SK-MEL-5 (cell line): ENCODE measurements at regions not wholly inside any gene's neighbourhood (a gene's known extent, or its start where the extent isn't known, plus 50 kb on each side); places are given as distances from the start of the nearest gene placed in this dataset.

ENCODE experiments used
- DNase-seq: peaks from one replicate; pipeline ENCODE4 v3.0.0-alpha.2; 2016; ENCODE audit warnings: low read depth, low spot score
- in situ Hi-C: cut with HindIII; loops from 2 replicates; pipeline ENCODE4 v1.10.0; 2016; ENCODE audit warnings: low sequenced_read_pairs, high pct_unique_total_duplicates, low pct_unique_long_range_greater_than_20kb

GRCh38 chr12:13724136-13724535, 257.3 kb downstream of the GRIN2B start:
- in situ Hi-C loops, result no loop called here
- no peak for DNase-seq

GRCh38 chr12:13719986-13720385, 261.4 kb downstream of the GRIN2B start:
- DNase-seq, result no peak
- in situ Hi-C loops, result no loop called here

GRCh38 chr12:13718271-13718670, 263.1 kb downstream of the GRIN2B start:
- no peak for DNase-seq
- in situ Hi-C loops, result no loop called here

- no peak for DNase-seq
- in situ Hi-C loops, result no loop called here
Observed at GRCh38 chr12:13716119-13716518, 265.3 kb downstream of the GRIN2B start.

- peak; percentile 52 for DNase-seq
- in situ Hi-C loops, result no loop called here
Observed at GRCh38 chr12:13713556-13714410, 267.6 kb downstream of the GRIN2B start.

- in situ Hi-C loops, result no loop called here
- DNase-seq, result no peak
Observed at GRCh38 chr12:13707829-13708228, 273.6 kb downstream of the GRIN2B start.

- in situ Hi-C loops, result no loop called here
- DNase-seq, result no peak
Observed at GRCh38 chr12:13702381-13702780, 279.0 kb downstream of the GRIN2B start.

- DNase-seq, result peak; percentile 7
- in situ Hi-C loops, result no loop called here
Observed at GRCh38 chr12:13701502-13701901, 279.9 kb downstream of the GRIN2B start.

GRCh38 chr12:13697973-13698372, 283.4 kb downstream of the GRIN2B start:
- in situ Hi-C loops, result no loop called here
- no peak for DNase-seq

GRCh38 chr12:13695781-13696180, 285.6 kb downstream of the GRIN2B start:
- in situ Hi-C loops, result no loop called here
- DNase-seq, result no peak

GRCh38 chr12:13692332-13692731, 289.1 kb downstream of the GRIN2B start:
- no peak for DNase-seq
- in situ Hi-C loops, result no loop called here

- in situ Hi-C loops, result no loop called here
- no peak for DNase-seq
Observed at GRCh38 chr12:13691598-13691997, 289.8 kb downstream of the GRIN2B start.

- DNase-seq, result no peak
- in situ Hi-C loops, result no loop called here
Observed at GRCh38 chr12:13687633-13688032, 293.8 kb downstream of the GRIN2B start.

GRCh38 chr12:13686260-13686659, 295.1 kb downstream of the GRIN2B start:
- in situ Hi-C loops, result no loop called here
- no peak for DNase-seq

- in situ Hi-C loops, result no loop called here
- DNase-seq, result no peak
Observed at GRCh38 chr12:13680916-13681315, 300.5 kb downstream of the GRIN2B start.

- in situ Hi-C loops, result no loop called here
Observed at GRCh38 chr12:13676880-13677279, 304.5 kb downstream of the GRIN2B start.

GRCh38 chr12:13670285-13670866, 311.0 kb downstream of the GRIN2B start:
- in situ Hi-C loops, result no loop called here
- no peak for DNase-seq

More at GRCh38 chr12:13676880-13677279, 304.5 kb downstream of the GRIN2B start:
- no peak for DNase-seq

GRCh38 chr12:13668880-13669279, 312.5 kb downstream of the GRIN2B start:
- in situ Hi-C loops, result no loop called here
- DNase-seq, result no peak

- in situ Hi-C loops, result no loop called here
- no peak for DNase-seq
Observed at GRCh38 chr12:13666806-13667205, 314.6 kb downstream of the GRIN2B start.
